Heart right ventricle (tissue), 16 donors: ENCODE measurements at regions not wholly inside any gene's neighbourhood (a gene's known extent, or its start where the extent isn't known, plus 50 kb on each side); places are given as distances from the start of the nearest gene placed in this dataset.
A peak's percentile ranks its signal among the peaks of the same experiment; 100 is the strongest.

Source experiments
- ATAC-seq, 8 donors: fragments of 200-7000 bp; cut with Tn5 transposase; one replicate each; pipeline ENCODE4 v1.9.1; 2020; ENCODE audit warnings: mild to moderate bottlenecking in 8 of 8, moderate library complexity in 8 of 8, moderate number of reproducible peaks in 1 of 8
- DNase-seq, 2 donors: peaks; one replicate each; pipeline ENCODE4 v3.0.0-alpha.2; 2020
- H3K27ac ChIP-seq, 10 donors: fragments of 200-600 bp; sonication (generic) in 2 of 10; one replicate each; pipeline versions ENCODE4 v1.5.0 to v1.8.0; 2020 to 2022; ENCODE audit warnings: mild to moderate bottlenecking in 3 of 10
- H3K27me3 ChIP-seq, 7 donors: fragments of 200-600 bp; one replicate each; pipeline ENCODE4 v1.8.0; 2021 to 2022; ENCODE audit warnings: mild to moderate bottlenecking in 2 of 7
- H3K36me3 ChIP-seq, 9 donors: fragments of 200-600 bp; sonication (generic) in 1 of 9; one replicate each; pipeline versions ENCODE4 v1.5.0 to v1.8.0; 2020 to 2022; ENCODE audit warnings: mild to moderate bottlenecking in 2 of 9
- H3K4me1 ChIP-seq, 9 donors: fragments of 200-600 bp; sonication (generic) in 1 of 9; one replicate each; pipeline versions ENCODE4 v1.5.0 to v1.8.0; 2020 to 2022; ENCODE audit warnings: mild to moderate bottlenecking in 4 of 9
- H3K4me3 ChIP-seq, 10 donors: fragments of 200-600 bp; sonication (generic) in 2 of 10; one replicate each; pipeline versions ENCODE4 v1.5.0 to v1.8.0; 2020 to 2022; ENCODE audit warnings: mild to moderate bottlenecking in 7 of 10, moderate library complexity in 2 of 10
- H3K9me3 ChIP-seq, 11 donors: fragments of 200-600 bp in 10 of 11; sonication (generic) in 2 of 11; one replicate each; pipeline versions ENCODE4 v1.5.0 to v1.8.0; 2013 to 2022; ENCODE audit warnings: mild to moderate bottlenecking in 2 of 11, control low read depth in 1 of 11, moderate library complexity in 1 of 11
- WGBS, 2 donors: extraction: QIAGEN DNeasy Blood & Tissue Kit; methylation state at CpG; one replicate each; pipeline ENCODE4 v1.1.7; 2013; ENCODE audit warnings: inconsistent platforms in 1 of 2; 5-methylcytosine and 5-hydroxymethylcytosine counted together
- intact Hi-C, 10 donors: fragments of 100-400 bp; cut with DNase I; formaldehyde crosslinking; loops; one replicate each; pipeline versions ENCODE4 v1.11.1 to v1.14.2; 2022
- TF ChIP-seq, protein P1 (sequence below), 9 donors: fragments of 200-600 bp; sonication (generic) in 2 of 9; IDR thresholded peaks; one replicate each; pipeline versions ENCODE4 v1.5.0 to v1.8.0; 2021 to 2022; ENCODE audit warnings: antibody characterized with exemption in 9 of 9, mild to moderate bottlenecking in 5 of 9, moderate library complexity in 1 of 9
- donor health status: Arrhythmogenic right ventricular cardiomyopathy.
- donor health status: ischemic (EF 13 %, LVEDD 7.1; RV severe dilation, severe dysfunction).
- donor health status: healthy with polysubstance abuse.
- donor health status: DM: no; HTN: yes; CAD: no.
- donor health status: DM: no; HTN: no; CAD: no.
- donor health status: ischemic (EF 25% LVEDD 6.9; RV normal size, moderate dysfunction).
- donor health status: ischemic (EF 25% LVEDD 5.7; RV mildly dilated, moderate dysfunction).
- donor health status: healthy.
- donor health status: DM: yes; HTN: yes; CAD: no.
- donor health status: Ischemic cardiomyopathy.
- donor health status: ischemic (EF 35%, LVEDD 5.7; RV mildly dilated, moderate dysfunction).
- donor health status: nonischemic (EF 11% LVEDD 7.7; RV severe dilation, severe dysfunction).
- donor health status: DM: yes; HTN: yes; CAD: no.
- donor health status: PGD.
- donor health status: ischemic (EF 29% LVEDD 5.4; RV normal size, mild dysfunction).
- donor health status: nonischemic (EF 23%, LVEDD 6.1; RV moderate dilation, normal function).

DNA sequence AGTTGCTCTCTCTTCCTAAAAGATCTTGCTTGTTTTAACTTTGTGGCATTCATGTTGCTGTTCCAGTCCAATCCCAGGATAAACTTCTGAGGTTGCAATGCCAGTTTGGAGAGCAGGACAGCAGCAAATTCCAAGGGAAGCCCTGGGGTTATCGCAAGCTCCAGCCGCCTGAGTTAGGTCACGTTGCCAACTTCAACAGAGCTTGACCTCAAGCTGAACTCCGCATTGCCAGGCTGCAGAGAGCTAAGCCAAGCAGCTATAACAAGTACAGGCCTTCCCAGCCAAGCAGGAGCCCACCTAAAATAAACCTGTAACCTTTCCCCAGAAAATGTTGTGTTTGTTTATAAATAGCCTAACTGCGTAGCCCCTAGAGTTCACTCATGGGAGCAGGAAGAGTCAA is 138.9 kb upstream of the LYZL1 start:
- peaks cover 0 to 21% (median 8%) of the 10 kb centered on the region in 9 donors for H3K4me1 ChIP-seq
- H3K27ac ChIP-seq = peak overlapping the region in 2 of 10 donors; percentile 32 to 40
- no peak overlapping the region for H3K4me3 ChIP-seq
- no peaks in the 10 kb centered on the region for H3K9me3 ChIP-seq
- no peaks in the 10 kb centered on the region for H3K27me3 ChIP-seq
- TF ChIP-seq, protein P1, sequence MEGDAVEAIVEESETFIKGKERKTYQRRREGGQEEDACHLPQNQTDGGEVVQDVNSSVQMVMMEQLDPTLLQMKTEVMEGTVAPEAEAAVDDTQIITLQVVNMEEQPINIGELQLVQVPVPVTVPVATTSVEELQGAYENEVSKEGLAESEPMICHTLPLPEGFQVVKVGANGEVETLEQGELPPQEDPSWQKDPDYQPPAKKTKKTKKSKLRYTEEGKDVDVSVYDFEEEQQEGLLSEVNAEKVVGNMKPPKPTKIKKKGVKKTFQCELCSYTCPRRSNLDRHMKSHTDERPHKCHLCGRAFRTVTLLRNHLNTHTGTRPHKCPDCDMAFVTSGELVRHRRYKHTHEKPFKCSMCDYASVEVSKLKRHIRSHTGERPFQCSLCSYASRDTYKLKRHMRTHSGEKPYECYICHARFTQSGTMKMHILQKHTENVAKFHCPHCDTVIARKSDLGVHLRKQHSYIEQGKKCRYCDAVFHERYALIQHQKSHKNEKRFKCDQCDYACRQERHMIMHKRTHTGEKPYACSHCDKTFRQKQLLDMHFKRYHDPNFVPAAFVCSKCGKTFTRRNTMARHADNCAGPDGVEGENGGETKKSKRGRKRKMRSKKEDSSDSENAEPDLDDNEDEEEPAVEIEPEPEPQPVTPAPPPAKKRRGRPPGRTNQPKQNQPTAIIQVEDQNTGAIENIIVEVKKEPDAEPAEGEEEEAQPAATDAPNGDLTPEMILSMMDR (IDR thresholded peaks at IDR 0.05) = no peak
- ATAC-seq = peak; percentile 68 to 95 (median 90)
- no peaks in the 10 kb centered on the region for H3K36me3 ChIP-seq
- WGBS, 2 donors = 23 to 30% methylated on average over 5 of the region's 5 CpGs
- peak; percentile 47 to 53 for DNase-seq
- intact Hi-C loops = no loop called here

DNA sequence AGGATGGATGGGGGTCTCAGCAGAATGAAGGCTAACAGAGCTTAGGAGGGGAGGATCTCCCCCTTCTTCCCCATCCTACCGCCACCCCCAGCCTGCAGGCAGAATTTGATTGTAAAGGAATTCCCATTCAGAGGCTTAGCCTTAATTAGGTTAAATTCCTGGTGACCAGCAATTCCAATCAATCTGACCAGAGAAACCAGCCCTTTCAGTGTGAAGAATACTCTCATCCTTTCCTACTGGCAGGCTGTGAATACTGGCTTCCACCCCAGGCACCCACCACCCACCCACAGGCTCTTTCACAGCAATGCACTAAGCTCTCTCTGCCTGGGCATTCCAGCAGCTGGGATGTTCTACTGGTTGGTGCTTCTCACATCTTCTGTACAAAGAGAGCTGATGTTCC is 137.9 kb upstream of the LYZL1 start:
- TF ChIP-seq, protein P1 (IDR thresholded peaks at IDR 0.05) = no peak
- intact Hi-C loops = no loop called here
- Histone ChIP-seq H3K27ac (no peak overlapping the region), H3K9me3 (no peaks in the 10 kb centered on the region), H3K27me3 (no peaks in the 10 kb centered on the region), H3K4me1 (peaks cover 0 to 21% (median 8%) of the 10 kb centered on the region in 9 donors), H3K4me3 (no peak overlapping the region), H3K36me3 (no peaks in the 10 kb centered on the region)
- 92 to 100% methylated on average over 1 of the region's 1 CpG for WGBS, 2 donors
- ATAC-seq (no peak), DNase-seq (no peak)

DNA sequence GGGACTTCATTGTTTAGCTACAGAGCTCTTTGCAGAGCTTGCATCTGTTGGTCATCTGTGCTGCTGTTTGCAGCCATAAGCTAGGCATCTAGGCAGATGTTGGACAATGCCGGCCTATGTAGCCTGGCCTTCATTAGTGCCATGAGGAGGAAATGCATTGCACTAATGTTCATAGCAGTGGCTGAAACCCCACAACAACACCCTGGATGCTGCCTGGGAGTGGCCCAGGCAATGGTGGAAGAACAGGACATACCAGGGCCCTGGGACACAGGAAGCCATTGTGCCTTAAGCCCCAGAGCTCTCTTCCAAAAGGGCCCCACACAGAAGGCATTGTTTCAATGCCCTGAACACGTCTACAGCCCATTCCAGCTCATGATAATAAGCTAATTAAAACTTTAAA is 131.5 kb upstream of the LYZL1 start:
- no peak overlapping the region for H3K27ac ChIP-seq
- intact Hi-C loops = no loop called here
- no peaks in the 10 kb centered on the region for H3K36me3 ChIP-seq
- WGBS, 2 donors = 73 to 83% methylated on average over 2 of the region's 2 CpGs
- no peak for DNase-seq
- no peaks in the 10 kb centered on the region for H3K9me3 ChIP-seq
- no peak overlapping the region for H3K4me3 ChIP-seq
- TF ChIP-seq, protein P1 (IDR thresholded peaks at IDR 0.05) = no peak
- ATAC-seq = no peak
- H3K27me3 ChIP-seq = no peaks in the 10 kb centered on the region
- no peaks in the 10 kb centered on the region for H3K4me1 ChIP-seq

DNA sequence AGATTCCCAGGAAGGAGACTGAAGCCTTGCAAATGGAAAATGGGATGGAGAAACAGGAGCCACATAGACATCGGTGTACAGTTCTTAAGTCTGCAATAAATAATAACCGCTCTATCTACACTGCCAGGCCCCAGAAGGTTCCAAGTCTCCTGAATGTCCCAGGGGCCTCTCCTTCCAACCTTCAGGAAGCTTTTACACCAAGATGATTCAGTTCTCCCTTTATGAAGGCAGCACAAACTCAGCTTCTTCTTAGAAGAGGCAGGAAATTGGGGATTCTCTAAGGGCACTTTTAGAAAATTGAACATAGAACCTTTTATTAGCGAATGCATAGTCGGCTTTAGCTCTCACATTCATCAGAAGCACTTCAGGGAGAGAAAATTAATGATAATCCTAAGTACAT is 130.8 kb upstream of the LYZL1 start:
- TF ChIP-seq, protein P1 (IDR thresholded peaks at IDR 0.05) = no peak
- intact Hi-C loops = no loop called here
- ATAC-seq (no peak), DNase-seq (no peak)
- no peak overlapping the region for H3K27ac ChIP-seq
- WGBS, 2 donors = 86 to 87% methylated on average over 4 of the region's 4 CpGs
- no peak overlapping the region for H3K4me3 ChIP-seq
- no peaks in the 10 kb centered on the region for H3K36me3 ChIP-seq
- no peaks in the 10 kb centered on the region for H3K27me3 ChIP-seq
- no peaks in the 10 kb centered on the region for H3K9me3 ChIP-seq
- peaks cover 0 to under 1% (median 0%) of the 10 kb centered on the region in 9 donors for H3K4me1 ChIP-seq
